ENCODE measurements at regions not wholly inside any gene's neighbourhood (a gene's known extent, or its start where the extent isn't known, plus 50 kb on each side); places are given as distances from the start of the nearest gene placed in this dataset.

DNA sequence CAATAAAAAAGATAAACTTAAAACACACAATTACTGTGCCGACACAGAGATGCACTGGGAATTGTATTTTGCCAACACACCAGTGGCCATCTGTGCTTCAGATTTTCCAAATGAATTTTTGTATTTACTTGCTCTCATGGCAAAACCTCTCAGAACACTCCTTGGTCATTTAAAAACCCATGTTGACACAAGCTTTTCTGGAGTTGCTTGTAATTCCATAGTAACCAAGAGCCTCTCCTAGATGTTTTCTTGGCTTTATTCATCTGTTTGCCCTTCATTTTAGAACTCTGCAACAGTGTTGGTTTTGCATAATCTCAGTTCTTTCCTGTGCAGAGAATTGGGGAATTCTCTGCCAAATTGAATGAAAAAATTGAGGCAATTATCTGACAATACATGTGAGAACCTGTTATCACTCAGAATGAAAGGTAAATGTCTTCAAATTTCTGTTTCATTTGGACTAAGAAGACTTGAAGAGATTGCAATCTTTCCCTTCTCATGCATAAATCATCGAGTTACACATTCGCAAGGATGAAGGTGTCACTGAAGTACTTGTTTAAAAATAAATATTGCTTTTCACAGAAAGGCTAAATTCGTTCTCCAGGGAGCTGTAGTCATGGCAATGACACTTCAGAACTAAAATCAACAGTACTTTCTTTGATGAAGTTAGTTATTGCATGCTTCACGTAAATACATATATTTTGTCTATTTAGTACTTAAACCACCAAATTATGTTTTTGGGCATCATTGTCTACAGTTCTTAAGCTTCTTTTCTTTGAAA is 301.8 kb upstream of the CTSO start:
- CTCF ChIA-PET: no interaction called here
- Mint-ChIP-seq H3K27me3 (no peaks in the 10 kb centered on the region), H3K4me1 (no peaks in the 10 kb centered on the region), H3K27ac (no peak overlapping the region), H3K9me3 (no peaks in the 10 kb centered on the region), H3K4me3 (no peak overlapping the region), H3K36me3 (no peaks in the 10 kb centered on the region)
- no peak for DNase-seq

DNA sequence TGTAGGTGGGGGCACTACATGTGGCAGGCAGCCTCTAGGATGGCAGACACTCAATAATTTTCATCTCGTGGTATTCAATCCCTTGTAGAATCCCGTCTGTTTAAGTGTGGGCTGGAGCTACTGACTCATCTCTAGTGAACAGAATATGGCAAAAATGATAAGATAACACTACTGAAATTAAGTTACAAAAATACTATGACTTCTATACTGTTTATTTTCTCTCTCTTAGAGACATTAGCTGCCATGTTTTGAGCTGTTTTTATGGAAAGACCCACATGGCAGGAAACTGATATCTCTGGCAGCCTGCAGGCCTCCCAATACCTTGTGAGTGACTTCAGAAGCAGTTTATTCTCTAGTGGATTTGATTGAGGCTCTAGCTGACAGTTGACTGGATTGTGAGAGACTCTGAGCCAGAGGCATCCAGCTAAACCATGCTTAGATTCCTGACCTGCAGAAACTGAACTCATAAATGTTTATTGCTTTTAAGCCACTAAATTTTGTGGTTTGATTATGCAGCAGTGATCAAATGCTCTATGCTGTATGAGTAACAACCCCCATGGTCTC is 298.8 kb upstream of the CTSO start:
- Mint-ChIP-seq H3K27ac (no peak overlapping the region), H3K4me1 (no peaks in the 10 kb centered on the region), H3K36me3 (no peaks in the 10 kb centered on the region), H3K9me3 (no peaks in the 10 kb centered on the region), H3K4me3 (no peak overlapping the region), H3K27me3 (no peaks in the 10 kb centered on the region)
- DNase-seq: no peak
- CTCF ChIA-PET: no interaction called here

- no peak for DNase-seq
- CTCF ChIA-PET: no interaction called here
- Mint-ChIP-seq H3K9me3 (no peaks in the 10 kb centered on the region), H3K27me3 (no peaks in the 10 kb centered on the region), H3K4me1 (no peaks in the 10 kb centered on the region), H3K36me3 (no peaks in the 10 kb centered on the region), H3K27ac (no peak overlapping the region), H3K4me3 (no peak overlapping the region)
Measured at GRCh38 chr4:156251373-156252065, 297.9 kb upstream of the CTSO start.

GRCh38 chr4:156248917-156249316 is 295.3 kb upstream of the CTSO start:
- H3K9me3 Mint-ChIP-seq: no peaks in the 10 kb centered on the region
- H3K27ac Mint-ChIP-seq: no peak overlapping the region

DNA sequence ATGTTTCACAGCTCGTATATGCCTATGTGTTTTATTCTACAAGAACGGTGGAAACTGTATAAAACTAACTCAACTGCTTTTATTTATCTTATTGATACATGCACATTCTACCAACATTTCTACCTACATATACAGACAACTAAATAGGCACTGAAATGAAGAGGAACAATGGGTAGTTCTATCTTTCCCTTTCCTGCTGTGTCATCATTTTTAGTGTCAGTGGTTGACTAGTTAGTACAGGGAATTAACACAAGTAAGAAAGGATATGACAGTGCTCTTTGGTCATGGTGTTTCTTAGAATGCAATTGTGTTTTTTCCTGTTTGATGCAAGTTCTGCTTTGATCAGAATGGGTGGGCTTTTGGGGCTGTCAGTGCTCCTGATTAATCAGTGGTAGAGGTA is 293.8 kb upstream of the CTSO start:
- Mint-ChIP-seq H3K4me3 (no peak overlapping the region), H3K36me3 (no peaks in the 10 kb centered on the region), H3K27ac (no peak overlapping the region), H3K9me3 (no peaks in the 10 kb centered on the region), H3K4me1 (no peaks in the 10 kb centered on the region), H3K27me3 (no peaks in the 10 kb centered on the region)
- CTCF ChIA-PET: no interaction called here
- DNase-seq: no peak

More at GRCh38 chr4:156248917-156249316, 295.3 kb upstream of the CTSO start:
- CTCF ChIA-PET: no interaction called here
- Mint-ChIP-seq H3K4me1 (no peaks in the 10 kb centered on the region), H3K27me3 (no peaks in the 10 kb centered on the region), H3K4me3 (no peak overlapping the region), H3K36me3 (no peaks in the 10 kb centered on the region)
- DNase-seq: no peak

DNA sequence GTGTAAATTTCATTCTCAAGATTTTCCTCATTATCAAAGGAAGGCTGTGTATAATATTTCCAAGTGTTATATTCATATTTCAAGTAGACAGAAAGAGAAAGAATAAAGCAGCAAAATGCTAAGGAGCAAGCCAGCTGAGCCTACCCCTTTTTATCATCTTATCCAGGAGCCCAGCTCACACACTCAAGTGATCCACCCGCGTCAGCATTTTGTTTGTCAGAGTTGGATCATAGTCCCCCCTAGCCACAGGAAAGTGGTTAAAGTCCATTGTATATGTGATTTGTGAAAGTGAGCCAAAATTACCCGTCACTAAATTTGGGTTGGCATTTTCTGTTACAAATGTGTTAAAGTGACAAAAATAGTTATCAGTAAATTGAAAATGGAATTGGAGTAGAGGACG is 289.3 kb upstream of the CTSO start:
- Mint-ChIP-seq H3K27ac (no peak overlapping the region), H3K9me3 (peaks cover 4% of the 10 kb centered on the region)
- no peak for DNase-seq

DNA sequence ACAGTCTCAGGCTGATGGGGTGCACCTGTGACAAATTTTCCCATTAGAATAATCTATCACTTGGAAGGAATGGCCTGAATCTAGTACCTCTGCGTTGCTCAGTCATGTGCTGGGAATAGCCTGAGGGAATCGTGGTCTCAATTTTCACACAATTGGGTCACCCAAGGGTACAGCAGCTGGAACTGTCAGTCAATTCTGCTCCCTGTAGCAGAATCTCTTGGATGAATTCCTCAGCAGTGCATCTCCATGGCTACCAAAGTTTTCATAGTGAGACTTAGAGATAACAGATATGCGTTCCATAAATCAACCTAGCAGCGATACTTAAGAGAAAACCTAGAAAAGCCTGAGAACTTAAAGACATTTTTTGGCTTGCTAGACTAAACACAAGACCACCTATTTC is 288.7 kb upstream of the CTSO start:
- Mint-ChIP-seq H3K27ac (no peak overlapping the region), H3K36me3 (no peaks in the 10 kb centered on the region), H3K27me3 (no peaks in the 10 kb centered on the region), H3K9me3 (peaks cover 5% of the 10 kb centered on the region), H3K4me1 (no peaks in the 10 kb centered on the region), H3K4me3 (no peak overlapping the region)
- CTCF ChIA-PET: no interaction called here
- DNase-seq: no peak

More for the DNA sequence above, 289.3 kb upstream of the CTSO start:
- no peaks in the 10 kb centered on the region for H3K4me1 Mint-ChIP-seq
- CTCF ChIA-PET: no interaction called here
- no peaks in the 10 kb centered on the region for H3K36me3 Mint-ChIP-seq
- H3K27me3 Mint-ChIP-seq: no peaks in the 10 kb centered on the region
- H3K4me3 Mint-ChIP-seq: no peak overlapping the region

GRCh38 chr4:156241896-156242295 is 288.2 kb upstream of the CTSO start:
- Mint-ChIP-seq H3K9me3 (peaks cover 5% of the 10 kb centered on the region), H3K4me3 (no peak overlapping the region), H3K27me3 (no peaks in the 10 kb centered on the region), H3K4me1 (no peaks in the 10 kb centered on the region), H3K27ac (no peak overlapping the region), H3K36me3 (no peaks in the 10 kb centered on the region)
- CTCF ChIA-PET: interaction anchor here (0.6 kb wide), 1 partner anchor 1459 kb away, joined by 3 read pairs; no protein-coding TSS in a partner anchor
- DNase-seq: no peak

DNA sequence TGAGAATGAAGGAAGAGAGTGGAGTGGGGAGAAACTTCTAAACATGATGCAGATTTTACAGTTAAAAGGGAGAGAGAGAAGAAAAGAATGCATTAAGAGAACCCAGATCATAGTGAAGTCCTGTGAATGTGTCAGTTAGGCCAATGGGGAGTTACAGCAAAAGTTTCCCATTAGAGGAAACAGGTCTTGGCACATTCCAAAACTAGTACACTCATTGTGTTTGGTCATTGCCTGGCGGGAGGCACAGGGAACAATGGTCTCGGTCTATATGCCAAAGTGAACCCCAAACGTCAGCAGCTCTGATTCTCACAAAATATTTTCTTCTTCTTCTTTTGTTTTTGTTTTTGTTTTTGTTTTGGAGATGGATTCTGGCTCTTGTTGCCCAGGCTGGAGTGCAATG is 284.5 kb upstream of the CTSO start:
- Mint-ChIP-seq H3K4me1 (no peaks in the 10 kb centered on the region), H3K27ac (no peak overlapping the region), H3K9me3 (peaks cover 5% of the 10 kb centered on the region), H3K36me3 (no peaks in the 10 kb centered on the region), H3K27me3 (no peaks in the 10 kb centered on the region), H3K4me3 (no peak overlapping the region)
- CTCF ChIA-PET: no interaction called here
- no peak for DNase-seq

DNA sequence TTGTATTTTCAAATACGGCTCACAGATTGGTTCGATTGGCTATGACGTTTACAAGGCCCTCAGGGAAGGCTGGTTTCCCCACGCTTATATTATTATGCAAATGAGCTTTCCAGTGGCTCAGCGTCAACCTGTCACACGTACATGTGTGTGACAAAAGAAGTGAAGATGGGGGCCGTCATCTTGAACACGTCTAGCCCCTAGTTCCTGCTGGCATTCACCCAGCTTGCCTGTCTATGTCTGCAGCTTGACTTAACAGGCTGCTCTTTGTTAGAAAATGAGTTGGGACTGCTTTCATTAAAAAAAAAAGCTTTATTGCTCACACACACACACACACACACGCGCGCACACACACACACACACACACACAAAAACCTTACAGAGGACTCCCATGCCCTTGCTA is 283.6 kb upstream of the CTSO start:
- H3K4me1 Mint-ChIP-seq: no peaks in the 10 kb centered on the region
- CTCF ChIA-PET: no interaction called here
- H3K4me3 Mint-ChIP-seq: no peak overlapping the region
- DNase-seq: no peak
- peaks cover 5% of the 10 kb centered on the region for H3K9me3 Mint-ChIP-seq
- no peaks in the 10 kb centered on the region for H3K36me3 Mint-ChIP-seq
- no peaks in the 10 kb centered on the region for H3K27me3 Mint-ChIP-seq
- H3K27ac Mint-ChIP-seq: no peak overlapping the region

DNA sequence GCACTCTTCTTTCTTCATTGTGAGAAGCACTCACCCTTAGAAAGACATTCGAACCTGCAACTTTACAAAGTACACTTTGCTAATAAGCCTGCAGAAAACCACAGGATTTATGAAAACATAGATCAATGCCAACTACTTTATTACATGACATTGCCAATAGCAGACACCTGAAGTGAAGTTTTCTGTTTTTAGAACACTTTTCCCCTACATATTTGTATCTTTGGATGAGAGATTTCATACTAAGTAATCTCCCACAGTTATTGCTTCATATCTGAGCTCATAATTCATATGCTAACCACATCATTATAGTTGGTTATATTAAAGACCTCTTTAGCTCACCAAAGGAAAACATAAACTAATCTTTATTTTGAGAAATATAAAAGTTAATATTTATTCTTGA is 276.5 kb upstream of the CTSO start:
- Mint-ChIP-seq H3K4me1 (no peaks in the 10 kb centered on the region), H3K27me3 (no peaks in the 10 kb centered on the region), H3K9me3 (no peaks in the 10 kb centered on the region), H3K4me3 (no peak overlapping the region), H3K36me3 (no peaks in the 10 kb centered on the region), H3K27ac (no peak overlapping the region)
- CTCF ChIA-PET: no interaction called here
- DNase-seq: no peak

GRCh38 chr4:156228676-156229075 is 275.0 kb upstream of the CTSO start:
- no peak for DNase-seq
- CTCF ChIA-PET: no interaction called here
- Mint-ChIP-seq H3K27me3 (no peaks in the 10 kb centered on the region), H3K4me3 (no peak overlapping the region), H3K9me3 (no peaks in the 10 kb centered on the region), H3K4me1 (no peaks in the 10 kb centered on the region), H3K27ac (no peak overlapping the region), H3K36me3 (no peaks in the 10 kb centered on the region)

GRCh38 chr4:156227321-156227720 is 273.7 kb upstream of the CTSO start:
- CTCF ChIA-PET: no interaction called here
- Mint-ChIP-seq H3K27me3 (no peaks in the 10 kb centered on the region), H3K27ac (no peak overlapping the region)

GRCh38 chr4:156223985-156224384 is 270.3 kb upstream of the CTSO start:
- Mint-ChIP-seq H3K9me3 (peaks cover 3% of the 10 kb centered on the region), H3K4me3 (no peak overlapping the region), H3K36me3 (no peaks in the 10 kb centered on the region), H3K4me1 (no peaks in the 10 kb centered on the region), H3K27me3 (no peaks in the 10 kb centered on the region), H3K27ac (no peak overlapping the region)
- no peak for DNase-seq
- CTCF ChIA-PET: no interaction called here

More at GRCh38 chr4:156227321-156227720, 273.7 kb upstream of the CTSO start:
- H3K9me3 Mint-ChIP-seq: no peaks in the 10 kb centered on the region
- H3K4me3 Mint-ChIP-seq: no peak overlapping the region
- no peak for DNase-seq
- no peaks in the 10 kb centered on the region for H3K4me1 Mint-ChIP-seq
- H3K36me3 Mint-ChIP-seq: no peaks in the 10 kb centered on the region

- peaks cover 3% of the 10 kb centered on the region for H3K9me3 Mint-ChIP-seq
- H3K27me3 Mint-ChIP-seq: no peaks in the 10 kb centered on the region
- H3K4me1 Mint-ChIP-seq: no peaks in the 10 kb centered on the region
- H3K4me3 Mint-ChIP-seq: no peak overlapping the region
- CTCF ChIA-PET: no interaction called here
- no peak for DNase-seq
- no peak overlapping the region for H3K27ac Mint-ChIP-seq
- no peaks in the 10 kb centered on the region for H3K36me3 Mint-ChIP-seq
Measured at GRCh38 chr4:156217236-156217635, 263.6 kb upstream of the CTSO start.
